OCI-LY7 (cell line): ENCODE measurements at regions not wholly inside any gene's neighbourhood (a gene's known extent, or its start where the extent isn't known, plus 50 kb on each side); places are given as distances from the start of the nearest gene placed in this dataset.
"Not testable (repeated sequence)": the region's sequence is repeated elsewhere in the genome, so short reads cannot be mapped to it uniquely, and the experiment has no call there.

Experiments used
- BruUV-seq: library from RNA; stranded (reverse); fragments of 400-500 nt; replicated peaks from 2 replicates; lab custom pipeline; 2021; lab: Mats Ljungman, UMichigan
- CTCF ChIA-PET: fragments of 300-600 bp; sonication (Branson Sonifier 250); formaldehyde crosslinking; loops from one replicate; lab custom pipeline; 2022; ENCODE audit warnings: antibody characterized with exemption; ENCODE audit not compliant: unreplicated experiment; lab: Charles Lee
- POLR2A ChIA-PET: fragments of 300-600 bp; sonication (Branson Sonifier 250); formaldehyde crosslinking; loops from one replicate; lab custom pipeline; 2022; ENCODE audit warnings: antibody characterized with exemption; lab: Charles Lee
- DNase-seq: peaks from one replicate; pipeline ENCODE4 v3.0.0-alpha.2; 2015; ENCODE audit warnings: low spot score
- H2AFZ ChIP-seq: fragments of 200-600 bp; sonication (generic), shearing (Covaris generic); 2 replicates; pipeline ENCODE4 v1.6.1; 2014; ENCODE audit warnings: mild to moderate bottlenecking, antibody characterized with exemption, low read length, moderate library complexity
- H3K27ac ChIP-seq: fragments of 200-600 bp; sonication (generic); 2 replicates; pipeline ENCODE4 v1.5.1; 2014; ENCODE audit warnings: mixed run types, low read depth, mild to moderate bottlenecking, moderate library complexity, low read length, inconsistent platforms; ENCODE audit not compliant: poor library complexity, severe bottlenecking
- H3K36me3 ChIP-seq: fragments of 200-600 bp; sonication (generic); 2 replicates; pipeline ENCODE4 v1.6.1; 2014; ENCODE audit warnings: mild to moderate bottlenecking, antibody characterized with exemption, low read length, moderate library complexity, mixed read lengths; ENCODE audit not compliant: insufficient read depth
- H3K4me1 ChIP-seq: fragments of 200-600 bp; sonication (generic); 2 replicates; pipeline ENCODE4 v1.5.1; 2014; ENCODE audit warnings: mild to moderate bottlenecking, low read length; ENCODE audit not compliant: insufficient read depth, poor library complexity, severe bottlenecking
- H3K4me2 ChIP-seq: fragments of 200-600 bp; sonication (generic); 2 replicates; pipeline ENCODE4 v1.6.1; 2014; ENCODE audit warnings: mild to moderate bottlenecking, low read length
- H3K4me3 ChIP-seq: fragments of 200-600 bp; sonication (generic); 2 replicates; pipeline ENCODE4 v1.5.1; 2014; ENCODE audit warnings: mild to moderate bottlenecking, low read depth, low read length; ENCODE audit not compliant: poor library complexity, severe bottlenecking
- H3K79me2 ChIP-seq: fragments of 200-600 bp; sonication (generic); 2 replicates; pipeline ENCODE4 v1.6.1; 2016; ENCODE audit warnings: low read depth, mild to moderate bottlenecking, low read length, moderate library complexity, mixed read lengths; ENCODE audit not compliant: insufficient read depth
- H3K9me2 ChIP-seq: fragments of 200-600 bp; sonication (generic); 2 replicates; pipeline ENCODE4 v1.6.1; 2016; ENCODE audit warnings: mild to moderate bottlenecking, low read length, mixed read lengths; ENCODE audit not compliant: insufficient read depth
- H3K9me3 ChIP-seq: fragments of 200-600 bp; sonication (generic); 2 replicates; pipeline ENCODE4 v1.6.1; 2014; ENCODE audit warnings: mild to moderate bottlenecking, mixed run types, low read length, mixed read lengths
- H4K20me1 ChIP-seq: fragments of 200-600 bp; sonication (generic); 2 replicates; pipeline ENCODE4 v1.6.1; 2014; ENCODE audit warnings: mild to moderate bottlenecking, antibody characterized with exemption, low read length, moderate library complexity, mixed read lengths; ENCODE audit not compliant: insufficient read depth
- CTCF ChIP-seq: fragments of 200-600 bp; sonication (generic); conservative IDR thresholded peaks from 2 replicates; pipeline ENCODE4 v1.5.1; 2014; ENCODE audit warnings: mild to moderate bottlenecking, antibody characterized with exemption, low read length, moderate library complexity, mixed read lengths
- EZH2phosphoT487 ChIP-seq: fragments of 200-600 bp; sonication (generic); IDR thresholded peaks from 2 replicates; pipeline ENCODE4 v1.6.1; 2018; ENCODE audit warnings: low read depth, borderline replicate concordance, mild to moderate bottlenecking, mixed run types, antibody characterized with exemption, low read length, moderate library complexity, mixed read lengths
- intact Hi-C: fragments of 100-400 bp; cut with micrococcal nuclease; formaldehyde crosslinking; loops from one replicate; pipeline ENCODE4 v1.10.0; 2022; ENCODE audit not compliant: unreplicated experiment

DNA sequence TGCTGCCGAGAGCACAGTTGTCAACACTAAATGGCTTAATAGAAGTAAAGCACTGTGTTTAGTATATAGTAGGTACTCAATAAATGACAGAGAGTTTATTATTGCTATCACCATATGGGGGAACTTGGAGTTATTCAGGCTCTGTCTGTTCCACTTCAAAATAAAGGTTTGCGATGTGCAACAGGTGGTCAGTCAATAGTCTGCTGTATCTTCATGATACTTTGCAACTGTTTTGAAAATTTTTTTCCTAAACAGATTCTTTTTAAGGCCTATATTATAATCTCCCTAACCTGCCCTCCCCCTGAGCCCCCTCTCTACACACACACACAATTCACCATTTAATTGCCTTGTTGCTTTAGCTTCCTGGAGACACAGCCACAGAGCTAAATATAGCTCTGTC is 164.7 kb upstream of the NR2F2 start:
- TF ChIP-seq CTCF, result no peak
- H3K4me3 ChIP-seq, result no peak overlapping the region
- no peak overlapping the region for H2AFZ ChIP-seq
- H3K27ac ChIP-seq, result no peak overlapping the region
- BruUV-seq, result no TSS peak
- intact Hi-C loops, result no loop called here
- no peaks in the 10 kb centered on the region for H4K20me1 ChIP-seq
- H3K4me1 ChIP-seq, result no peaks in the 10 kb centered on the region
- H3K36me3 ChIP-seq, result no peaks in the 10 kb centered on the region
- no peak for DNase-seq
- no peaks in the 10 kb centered on the region for H3K9me2 ChIP-seq
- no peaks in the 10 kb centered on the region for H3K9me3 ChIP-seq
- H3K4me2 ChIP-seq, result no peak overlapping the region
- CTCF ChIA-PET, result no interaction called here
- no peaks in the 10 kb centered on the region for H3K79me2 ChIP-seq
- POLR2A ChIA-PET, result no interaction called here

GRCh38 chr15:96166223-96167200 is 164.0 kb upstream of the NR2F2 start:
- ChIA-PET CTCF (no interaction called here), POLR2A (no interaction called here)
- Histone ChIP-seq H2AFZ (no peak overlapping the region), H3K4me2 (no peak overlapping the region), H3K4me3 (no peak overlapping the region), H3K79me2 (no peaks in the 10 kb centered on the region), H4K20me1 (no peaks in the 10 kb centered on the region), H3K9me3 (no peaks in the 10 kb centered on the region), H3K4me1 (no peaks in the 10 kb centered on the region), H3K9me2 (no peaks in the 10 kb centered on the region), H3K27ac (no peak overlapping the region), H3K36me3 (no peaks in the 10 kb centered on the region)
- no TSS peak for BruUV-seq
- intact Hi-C loops, result no loop called here
- DNase-seq, result no peak
- no peak for TF ChIP-seq CTCF
- TF ChIP-seq EZH2phosphoT487, result no peak

- H3K4me1 ChIP-seq, H3K27ac ChIP-seq, H3K36me3 ChIP-seq, H4K20me1 ChIP-seq, CTCF ChIA-PET, H3K9me3 ChIP-seq, H3K4me2 ChIP-seq, H3K79me2 ChIP-seq, POLR2A ChIA-PET, BruUV-seq, H3K4me3 ChIP-seq, H3K9me2 ChIP-seq, intact Hi-C loops, H2AFZ ChIP-seq, DNase-seq: not testable (repeated sequence)
These were observed 159.9 kb upstream of the NR2F2 start for GRCh38 chr15:96170616-96170978.
